ENCODE measurements at regions not wholly inside any gene's neighbourhood (a gene's known extent, or its start where the extent isn't known, plus 50 kb on each side); places are given as distances from the start of the nearest gene placed in this dataset.

GRCh38 chr1:65728504-65728903 is 64.2 kb upstream of the PDE4B start:
- ChIA-PET POLR2A (no interaction called here), CTCF (no interaction called here)
- TF ChIP-seq BHLHE40 (IDR thresholded peaks at IDR 0.05; ENCODE audit: borderline replicate concordance): no peak
- no peak for TF ChIP-seq SP1 (IDR thresholded peaks at IDR 0.05)
- TF ChIP-seq ELF4 (IDR thresholded peaks at IDR 0.05): no peak
- no peak for TF ChIP-seq LEF1 (IDR thresholded peaks at IDR 0.05; ENCODE audit: borderline replicate concordance)
- no peak for TF ChIP-seq PKNOX1 (IDR thresholded peaks at IDR 0.05)
- TF ChIP-seq ARNT (IDR thresholded peaks at IDR 0.05): no peak
- TF ChIP-seq SUZ12 (IDR thresholded peaks at IDR 0.05): no peak
- TF ChIP-seq CTBP1 (IDR thresholded peaks at IDR 0.05; ENCODE audit: borderline replicate concordance): no peak
- no peak for TF ChIP-seq L3MBTL2 (conservative IDR thresholded peaks at IDR 0.05)
- TF ChIP-seq FOXM1 (IDR thresholded peaks at IDR 0.05; ENCODE audit: borderline replicate concordance): no peak
- TF ChIP-seq FOXA1 (IDR thresholded peaks at IDR 0.05): no peak
- no peak for TF ChIP-seq HDGF (IDR thresholded peaks at IDR 0.05; ENCODE audit: borderline replicate concordance)
- no peak for TF ChIP-seq ZNF384 (IDR thresholded peaks at IDR 0.05)
- TF ChIP-seq NFRKB (IDR thresholded peaks at IDR 0.05): no peak
- TF ChIP-seq TARDBP (IDR thresholded peaks at IDR 0.05): no peak
- no peak for TF ChIP-seq FOXK2 (IDR thresholded peaks at IDR 0.05)
- DNase-seq (ENCODE audit: extremely low spot score): no peak

GRCh38 chr1:65729259-65729658 is 63.4 kb upstream of the PDE4B start:
- no peak for DNase-seq (ENCODE audit: extremely low spot score)
- POLR2A ChIA-PET: no interaction called here
- CTCF ChIA-PET: no interaction called here
- TF ChIP-seq ARNT (IDR thresholded peaks at IDR 0.05) (no peak), CTBP1 (IDR thresholded peaks at IDR 0.05; ENCODE audit: borderline replicate concordance) (no peak), SUZ12 (IDR thresholded peaks at IDR 0.05) (no peak), FOXK2 (IDR thresholded peaks at IDR 0.05) (no peak), SP1 (IDR thresholded peaks at IDR 0.05) (no peak), L3MBTL2 (conservative IDR thresholded peaks at IDR 0.05) (no peak), FOXA1 (IDR thresholded peaks at IDR 0.05) (no peak), HDGF (IDR thresholded peaks at IDR 0.05; ENCODE audit: borderline replicate concordance) (no peak), FOXM1 (IDR thresholded peaks at IDR 0.05; ENCODE audit: borderline replicate concordance) (no peak), ELF4 (IDR thresholded peaks at IDR 0.05) (no peak), TARDBP (IDR thresholded peaks at IDR 0.05) (no peak), BHLHE40 (IDR thresholded peaks at IDR 0.05; ENCODE audit: borderline replicate concordance) (no peak), ZNF384 (IDR thresholded peaks at IDR 0.05) (no peak), LEF1 (IDR thresholded peaks at IDR 0.05; ENCODE audit: borderline replicate concordance) (no peak), PKNOX1 (IDR thresholded peaks at IDR 0.05) (no peak), NFRKB (IDR thresholded peaks at IDR 0.05) (no peak)

GRCh38 chr1:65734979-65735378 is 57.7 kb upstream of the PDE4B start:
- no peak for DNase-seq (ENCODE audit: extremely low spot score)
- ChIA-PET CTCF (no interaction called here), POLR2A (no interaction called here)
- TF ChIP-seq PKNOX1 (IDR thresholded peaks at IDR 0.05): no peak
- no peak for TF ChIP-seq HDGF (IDR thresholded peaks at IDR 0.05; ENCODE audit: borderline replicate concordance)
- TF ChIP-seq ARNT (IDR thresholded peaks at IDR 0.05): no peak
- TF ChIP-seq BHLHE40 (IDR thresholded peaks at IDR 0.05; ENCODE audit: borderline replicate concordance): no peak
- no peak for TF ChIP-seq NFRKB (IDR thresholded peaks at IDR 0.05)
- TF ChIP-seq ZNF384 (IDR thresholded peaks at IDR 0.05): no peak
- TF ChIP-seq SP1 (IDR thresholded peaks at IDR 0.05): no peak
- TF ChIP-seq L3MBTL2 (conservative IDR thresholded peaks at IDR 0.05): no peak
- TF ChIP-seq FOXK2 (IDR thresholded peaks at IDR 0.05): no peak
- TF ChIP-seq CTBP1 (IDR thresholded peaks at IDR 0.05; ENCODE audit: borderline replicate concordance): no peak
- TF ChIP-seq SUZ12 (IDR thresholded peaks at IDR 0.05): no peak
- TF ChIP-seq ELF4 (IDR thresholded peaks at IDR 0.05): no peak
- no peak for TF ChIP-seq FOXM1 (IDR thresholded peaks at IDR 0.05; ENCODE audit: borderline replicate concordance)
- no peak for TF ChIP-seq LEF1 (IDR thresholded peaks at IDR 0.05; ENCODE audit: borderline replicate concordance)
- no peak for TF ChIP-seq TARDBP (IDR thresholded peaks at IDR 0.05)
- TF ChIP-seq FOXA1 (IDR thresholded peaks at IDR 0.05): no peak

GRCh38 chr1:65741993-65742392 is 50.7 kb upstream of the PDE4B start:
- CTCF ChIA-PET: no interaction called here
- TF ChIP-seq SP1 (IDR thresholded peaks at IDR 0.05): no peak
- TF ChIP-seq LEF1 (IDR thresholded peaks at IDR 0.05; ENCODE audit: borderline replicate concordance): no peak
- TF ChIP-seq NFRKB (IDR thresholded peaks at IDR 0.05): no peak
- no peak for TF ChIP-seq ARNT (IDR thresholded peaks at IDR 0.05)
- TF ChIP-seq ZNF384 (IDR thresholded peaks at IDR 0.05): no peak
- TF ChIP-seq BHLHE40 (IDR thresholded peaks at IDR 0.05; ENCODE audit: borderline replicate concordance): no peak
- TF ChIP-seq FOXK2 (IDR thresholded peaks at IDR 0.05): no peak
- no peak for TF ChIP-seq HDGF (IDR thresholded peaks at IDR 0.05; ENCODE audit: borderline replicate concordance)
- no peak for TF ChIP-seq PKNOX1 (IDR thresholded peaks at IDR 0.05)
- no peak for TF ChIP-seq FOXM1 (IDR thresholded peaks at IDR 0.05; ENCODE audit: borderline replicate concordance)
- TF ChIP-seq ELF4 (IDR thresholded peaks at IDR 0.05): no peak
- TF ChIP-seq FOXA1 (IDR thresholded peaks at IDR 0.05): no peak
- TF ChIP-seq SUZ12 (IDR thresholded peaks at IDR 0.05): no peak
- TF ChIP-seq TARDBP (IDR thresholded peaks at IDR 0.05): no peak
- TF ChIP-seq CTBP1 (IDR thresholded peaks at IDR 0.05; ENCODE audit: borderline replicate concordance): no peak
- no peak for DNase-seq (ENCODE audit: extremely low spot score)
- POLR2A ChIA-PET: no interaction called here

Measured in HEK293T (cell line).